GM21367 (cell line): ENCODE measurements at regions not wholly inside any gene's neighbourhood (a gene's known extent, or its start where the extent isn't known, plus 50 kb on each side); places are given as distances from the start of the nearest gene placed in this dataset.
A peak's percentile ranks its signal among the peaks of the same experiment; 100 is the strongest.

Experiments used
- ATAC-seq: cut with Tn5 transposase; IDR thresholded peaks from one replicate; pipeline ENCODE4 v1.9.1; 2021; ENCODE audit not compliant: unreplicated experiment

GRCh38 chr3:87354398-87354797 lies 78.0 kb upstream of the POU1F1 start:
- no peak for ATAC-seq

- no peak for ATAC-seq
Observed at GRCh38 chr3:87351937-87352336, 75.6 kb upstream of the POU1F1 start.

- peak; percentile 99 for ATAC-seq
Observed at GRCh38 chr3:87350367-87351199, 74.2 kb upstream of the POU1F1 start.

GRCh38 chr3:87349833-87350232 lies 73.4 kb upstream of the POU1F1 start:
- ATAC-seq = no peak

- ATAC-seq = no peak
Observed at GRCh38 chr3:87336761-87337160, 60.4 kb upstream of the POU1F1 start.

- ATAC-seq = no peak
Observed at GRCh38 chr3:87335931-87336330, 59.5 kb upstream of the POU1F1 start.

GRCh38 chr3:87333393-87333892 lies 57.1 kb upstream of the POU1F1 start:
- no peak for ATAC-seq

GRCh38 chr3:87332789-87333188 lies 56.4 kb upstream of the POU1F1 start:
- ATAC-seq = no peak

- no peak for ATAC-seq
Observed at GRCh38 chr3:87329065-87329464, 52.7 kb upstream of the POU1F1 start.
